ENCODE measurements at regions not wholly inside any gene's neighbourhood (a gene's known extent, or its start where the extent isn't known, plus 50 kb on each side); places are given as distances from the start of the nearest gene placed in this dataset.

DNA sequence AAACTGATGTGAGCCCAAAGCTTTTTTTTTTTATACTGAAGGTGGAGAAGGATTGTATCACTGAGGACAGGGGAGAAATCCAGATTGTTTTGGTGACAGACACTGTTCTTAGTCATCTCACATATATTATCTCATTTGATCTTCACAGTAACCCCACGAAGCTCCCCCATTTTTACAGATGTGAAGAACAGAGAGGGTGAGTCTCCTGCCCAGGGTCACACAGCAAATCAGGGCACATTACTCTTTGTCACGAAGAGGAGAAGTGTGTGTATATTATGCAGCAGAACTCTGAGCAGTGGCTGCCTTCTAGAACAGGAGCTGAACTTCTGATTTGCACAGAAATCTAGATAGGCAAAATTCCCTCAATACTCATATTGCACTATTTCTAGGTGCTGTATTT, 504.3 kb downstream of the XYLT1 start:
- FAIRE-seq, result no peak

More for the DNA sequence above, 504.3 kb downstream of the XYLT1 start:
- H3K56ac ChIP-seq (replicated peaks; ENCODE audit: insufficient read length, low read depth, low read length), result no peak overlapping the region
- H3K4me2 ChIP-seq (ENCODE audit: insufficient read depth in 1 of 2, low read depth in 2 of 2, low read length in 2 of 2), result no peak overlapping the region
- no peaks in the 10 kb centered on the region for H3K36me3 ChIP-seq (ENCODE audit: control insufficient read depth in 2 of 4, insufficient read depth in 4 of 4, low read length in 3 of 4)
- H3K23me2 ChIP-seq (ENCODE audit: low read depth, low read length), result no peaks in the 10 kb centered on the region
- H2AK5ac ChIP-seq (ENCODE audit: low read depth, low read length), result no peak overlapping the region
- H2BK5ac ChIP-seq (ENCODE audit: low read depth, low read length), result no peak overlapping the region
- no peak overlapping the region for H3K9ac ChIP-seq (replicated peaks in 1 of 4; ENCODE audit: extremely low read depth in 1 of 4, low read depth in 3 of 4, low read length in 3 of 4)
- no peak overlapping the region for H3K4me3 ChIP-seq (ENCODE audit: extremely low read depth in 1 of 4, insufficient read depth in 2 of 4, low read depth in 3 of 4, low read length in 4 of 4)
- no peak overlapping the region for H2BK15ac ChIP-seq (ENCODE audit: low read length)
- no peak overlapping the region for H3K27ac ChIP-seq (ENCODE audit: low read depth, low read length)
- no peak overlapping the region for H2BK20ac ChIP-seq (ENCODE audit: low read length)
- H2BK12ac ChIP-seq (ENCODE audit: low read depth, low read length), result no peak overlapping the region
- H3K23ac ChIP-seq (ENCODE audit: insufficient read length), result no peak overlapping the region
- ChIA-PET POLR2A (ENCODE audit: partially characterized antibody) (interaction anchor here (0.7 kb wide), 1 partner anchor 25 kb away, joined by 3 read pairs; no protein-coding TSS in a partner anchor), CTCF (ENCODE audit: partially characterized antibody) (interaction anchor here (0.7 to 1.1 kb wide), 2 partner anchors 12 to 95 kb away, joined by 3 read pairs; no protein-coding TSS in a partner anchor)
- H3K4me1 ChIP-seq (replicated peaks in 1 of 4; ENCODE audit: control insufficient read depth in 3 of 4, insufficient read depth in 4 of 4, low read length in 3 of 4), result no peaks in the 10 kb centered on the region
- no peaks in the 10 kb centered on the region for H3K79me1 ChIP-seq (ENCODE audit: low read depth, low read length)
- H2BK120ac ChIP-seq (replicated peaks; ENCODE audit: low read depth, low read length), result no peak overlapping the region
- no peak overlapping the region for H3K14ac ChIP-seq (ENCODE audit: insufficient read length)
- no peaks in the 10 kb centered on the region for H3K27me3 ChIP-seq (replicated peaks in 1 of 4; ENCODE audit: control insufficient read depth in 3 of 4, extremely low read depth in 1 of 4, insufficient read depth in 3 of 4, low read length in 3 of 4)
- H3K79me2 ChIP-seq (ENCODE audit: control insufficient read depth in 1 of 2, insufficient read depth in 2 of 2, low read length in 2 of 2), result no peaks in the 10 kb centered on the region
- no peak overlapping the region for H4K5ac ChIP-seq (ENCODE audit: insufficient read length, low read depth, low read length)
- DNase-seq (ENCODE audit: low read depth in 1 of 2, low spot score in 2 of 2), result no peak
- H3K18ac ChIP-seq (ENCODE audit: extremely low read depth, low read length), result no peak overlapping the region
- TF ChIP-seq TBP (IDR thresholded peaks at IDR 0.05; ENCODE audit: low read depth, low read length), result no peak
- peak; percentile 82; the same call in 1 of the 2 replicates for TF ChIP-seq KDM1A (IDR thresholded peaks at IDR 0.05; ENCODE audit: borderline replicate concordance, low read length)
- H2AFZ ChIP-seq (ENCODE audit: low read length), result no peak overlapping the region
- no peak overlapping the region for H4K91ac ChIP-seq (replicated peaks; ENCODE audit: insufficient read length, low read length)
- H3K9me3 ChIP-seq (ENCODE audit: insufficient read depth in 2 of 2, low read depth in 1 of 2, low read length in 1 of 2), result no peaks in the 10 kb centered on the region
- H4K20me1 ChIP-seq (replicated peaks in 1 of 2; ENCODE audit: control insufficient read depth in 1 of 2, insufficient read depth in 2 of 2, low read length in 2 of 2), result no peaks in the 10 kb centered on the region
- no peak overlapping the region for H4K8ac ChIP-seq (ENCODE audit: extremely low read depth, insufficient read depth, low read length)
- 83% methylated on average over 2 of the region's 2 CpGs; no CpG with 5 or more reads in 1 of the 2 experiments for WGBS, 2 experiments (ENCODE audit: extremely low coverage in 1 of 2, insufficient coverage in 1 of 2, insufficient read length in 1 of 2, insufficient replicate concordance in 2 of 2, low coverage in 1 of 2, low lambda C conversion rate in 2 of 2, missing lambda C conversion rate in 1 of 2)
- no peak overlapping the region for H3K4ac ChIP-seq (replicated peaks; ENCODE audit: insufficient read length, low read depth, low read length)

Data from H1 (cell line).